HG02840 (cell line): ENCODE measurements at regions not wholly inside any gene's neighbourhood (a gene's known extent, or its start where the extent isn't known, plus 50 kb on each side); places are given as distances from the start of the nearest gene placed in this dataset.

ENCODE experiments used
- ATAC-seq: cut with Tn5 transposase; IDR thresholded peaks from one replicate; pipeline ENCODE4 v1.9.1; 2021; ENCODE audit warnings: mild to moderate bottlenecking, moderate library complexity, moderate number of reproducible peaks; ENCODE audit not compliant: unreplicated experiment, low FRiP score

- ATAC-seq = no peak
These were observed 655.1 kb upstream of the ADGRL3 start for GRCh38 chr4:60544981-60545380.

GRCh38 chr4:60562334-60562733 lies 637.8 kb upstream of the ADGRL3 start:
- ATAC-seq = no peak

DNA sequence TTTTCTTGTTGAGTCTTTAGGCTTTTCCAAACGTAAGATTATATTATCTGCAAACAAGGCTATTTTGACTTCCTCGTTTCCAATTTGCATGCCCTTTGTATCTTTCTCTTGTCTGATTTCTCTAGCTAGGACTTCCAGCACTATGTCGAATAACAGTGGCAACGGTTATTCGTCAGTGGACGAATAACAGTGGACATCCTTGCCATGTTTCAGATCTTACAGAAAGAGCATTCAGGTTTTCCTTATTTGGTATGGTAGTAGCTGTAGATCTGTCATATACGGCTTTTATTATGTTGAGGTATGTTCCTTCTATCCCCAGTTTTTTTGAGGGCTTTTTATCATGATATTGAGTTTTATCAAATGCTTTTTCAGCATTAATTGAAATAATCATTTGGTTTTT lies 634.6 kb upstream of the ADGRL3 start:
- no peak for ATAC-seq

GRCh38 chr4:60575336-60575735 lies 624.8 kb upstream of the ADGRL3 start:
- no peak for ATAC-seq

DNA sequence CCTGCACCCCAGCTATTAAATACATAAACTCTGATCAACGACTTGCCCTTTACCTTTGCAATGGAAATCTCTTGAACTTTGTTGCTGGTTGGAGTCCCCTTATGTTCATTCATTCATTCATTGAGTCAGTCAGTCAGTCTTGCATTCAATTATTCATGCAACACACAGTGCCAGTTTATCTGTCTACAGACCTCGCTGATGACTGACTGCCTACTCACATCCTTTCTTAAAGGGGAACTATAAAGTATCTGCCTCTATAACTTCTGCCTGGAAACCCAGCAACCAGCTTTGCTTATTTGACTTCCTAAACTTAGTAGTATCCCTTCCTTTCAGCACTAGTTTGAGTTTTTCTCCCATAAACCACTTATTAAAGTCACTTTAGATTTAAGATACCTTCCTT lies 620.8 kb upstream of the ADGRL3 start:
- no peak for ATAC-seq

- no peak for ATAC-seq
These were observed 618.1 kb upstream of the ADGRL3 start for GRCh38 chr4:60581919-60582536.

DNA sequence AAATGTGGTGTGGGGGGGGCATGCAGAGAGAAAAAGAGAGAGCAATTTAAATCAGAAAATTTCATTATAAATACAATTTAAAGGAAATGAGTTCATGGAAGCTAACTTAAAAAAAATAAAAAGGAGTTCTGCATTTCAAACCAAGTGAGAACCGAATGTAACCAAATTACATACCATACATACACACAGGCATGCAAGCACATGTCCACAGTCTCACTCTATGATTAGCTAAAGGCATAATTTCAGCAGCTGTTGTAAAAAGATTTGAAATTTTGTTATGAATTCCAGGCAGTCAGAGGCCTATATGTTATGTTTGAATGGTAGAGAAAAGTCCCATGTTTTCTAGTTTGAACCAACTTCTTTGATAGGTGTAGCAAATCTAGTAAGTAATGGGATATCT lies 611.6 kb upstream of the ADGRL3 start:
- ATAC-seq = no peak

DNA sequence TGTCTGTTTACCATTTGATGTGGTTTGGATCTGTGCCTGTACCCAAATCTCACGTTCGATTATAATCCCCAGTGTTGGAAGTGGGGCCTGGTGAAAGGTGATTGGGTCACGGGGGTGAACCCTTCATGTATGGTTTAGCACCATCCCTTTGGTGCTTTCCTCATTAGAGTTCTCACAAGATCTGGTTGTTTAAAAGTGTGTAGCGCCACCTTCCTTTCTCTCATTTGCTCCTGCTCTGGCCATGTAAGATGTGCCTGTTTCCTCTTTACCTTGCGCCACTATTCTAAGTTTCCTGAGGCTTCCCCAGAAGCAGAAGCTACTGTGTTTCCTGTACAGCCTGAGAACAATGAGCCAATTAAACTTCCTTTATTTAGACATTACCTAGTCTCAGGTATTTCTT lies 610.7 kb upstream of the ADGRL3 start:
- ATAC-seq = no peak

DNA sequence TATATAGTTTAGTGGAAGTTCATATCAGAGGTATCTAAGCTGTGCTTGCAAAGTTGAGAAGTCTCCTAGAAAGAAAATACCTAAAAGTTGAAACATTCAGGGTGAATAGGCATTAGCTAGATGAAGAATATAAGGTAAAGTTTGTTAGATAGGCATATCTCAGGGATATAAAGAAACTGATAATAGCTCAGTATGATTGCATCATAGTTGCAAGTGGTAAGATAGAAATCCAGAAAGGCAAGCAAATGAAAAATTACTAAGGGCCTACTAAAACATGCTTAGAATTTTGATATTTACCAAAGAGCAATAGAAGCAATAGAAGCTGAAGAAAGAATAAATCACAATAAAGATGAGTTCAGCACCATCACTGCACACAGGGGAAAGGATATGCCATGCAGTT lies 610.0 kb upstream of the ADGRL3 start:
- ATAC-seq = no peak

GRCh38 chr4:60605646-60606354 lies 594.3 kb upstream of the ADGRL3 start:
- no peak for ATAC-seq

DNA sequence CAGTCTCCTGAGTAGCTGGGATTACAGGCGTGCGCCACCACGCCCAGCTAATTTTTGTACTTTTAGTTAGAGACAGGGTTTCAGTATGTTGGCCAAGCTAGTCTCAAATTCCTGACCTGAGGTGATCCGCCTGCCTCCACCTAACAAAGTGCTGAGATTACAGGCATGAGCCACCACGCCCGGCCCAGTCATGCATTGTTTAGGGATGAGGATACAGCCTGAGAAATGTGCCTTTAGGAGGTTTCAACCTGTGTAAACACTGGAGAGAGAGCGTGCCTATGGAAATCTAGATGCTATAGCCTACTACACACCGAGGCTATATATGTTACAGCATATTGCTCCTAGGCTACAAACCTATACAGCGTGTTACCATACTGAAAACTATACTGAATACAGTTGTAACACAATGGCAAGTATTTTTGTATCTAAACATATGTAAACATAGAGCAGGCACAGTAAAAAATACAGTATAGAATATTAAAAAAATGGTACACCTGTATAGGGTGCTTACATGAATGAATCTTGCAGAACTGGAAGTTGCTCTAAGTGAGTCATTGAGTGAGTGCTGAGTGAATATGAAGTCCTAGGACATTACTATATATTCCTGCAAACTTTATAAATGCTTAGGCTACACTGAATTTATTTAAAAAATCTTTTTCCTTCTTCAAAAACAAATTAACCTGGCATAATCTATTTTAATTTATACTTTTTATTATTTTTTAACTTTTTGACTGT lies 588.2 kb upstream of the ADGRL3 start:
- ATAC-seq = no peak

DNA sequence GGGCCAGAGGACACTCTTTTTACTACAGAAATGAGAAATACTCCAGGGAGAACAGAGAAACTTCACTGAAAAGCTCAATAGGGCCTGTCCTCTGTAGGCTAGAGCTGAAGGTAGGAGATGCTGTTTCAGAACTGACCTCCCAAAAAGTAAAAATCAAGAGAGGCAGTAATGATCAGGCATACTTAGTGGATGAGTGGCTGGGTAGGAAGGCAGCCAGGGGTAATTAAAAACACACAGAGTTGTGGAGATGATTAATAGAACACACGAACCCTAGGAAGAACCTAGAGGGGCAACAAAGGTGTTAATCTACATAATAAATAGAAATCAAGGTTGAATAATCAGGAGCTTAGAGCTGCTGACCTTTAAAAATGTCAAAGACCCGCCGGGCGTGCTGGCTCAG lies 582.4 kb upstream of the ADGRL3 start:
- no peak for ATAC-seq

DNA sequence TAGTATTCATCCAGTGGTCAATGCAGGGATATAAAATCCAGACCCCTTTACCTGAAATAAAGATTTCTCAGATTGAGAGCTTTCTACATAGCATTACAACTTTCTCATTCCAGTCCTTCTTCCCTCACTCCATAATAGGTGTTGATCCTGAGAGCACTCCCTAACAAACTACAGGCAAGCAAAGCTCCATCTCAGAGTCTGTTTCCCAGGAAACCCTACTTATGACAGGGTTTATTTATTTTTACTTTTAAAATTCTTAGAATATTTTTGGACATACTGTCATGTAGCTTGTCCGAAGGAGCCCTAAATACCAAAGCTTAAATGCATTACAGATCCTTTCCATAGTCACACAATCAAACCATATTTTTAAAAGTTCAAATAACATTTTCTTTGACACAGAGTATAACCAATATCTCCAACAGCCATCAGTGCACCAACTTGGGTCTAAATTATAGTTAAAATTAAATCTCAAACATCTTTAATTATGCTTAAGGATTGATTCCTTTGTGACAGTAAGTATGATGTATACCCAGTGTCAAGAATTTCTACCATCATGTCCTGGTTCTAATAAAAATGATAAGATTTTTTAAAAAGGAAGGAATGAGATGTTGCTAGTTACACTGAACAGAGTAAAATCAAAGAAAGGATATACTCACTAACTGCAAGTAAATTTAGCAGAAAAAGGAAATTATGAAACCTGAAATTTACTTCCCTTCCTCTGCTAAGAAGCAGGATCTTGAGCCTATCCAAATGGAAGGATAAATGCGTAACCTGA lies 580.4 kb upstream of the ADGRL3 start:
- no peak for ATAC-seq

DNA sequence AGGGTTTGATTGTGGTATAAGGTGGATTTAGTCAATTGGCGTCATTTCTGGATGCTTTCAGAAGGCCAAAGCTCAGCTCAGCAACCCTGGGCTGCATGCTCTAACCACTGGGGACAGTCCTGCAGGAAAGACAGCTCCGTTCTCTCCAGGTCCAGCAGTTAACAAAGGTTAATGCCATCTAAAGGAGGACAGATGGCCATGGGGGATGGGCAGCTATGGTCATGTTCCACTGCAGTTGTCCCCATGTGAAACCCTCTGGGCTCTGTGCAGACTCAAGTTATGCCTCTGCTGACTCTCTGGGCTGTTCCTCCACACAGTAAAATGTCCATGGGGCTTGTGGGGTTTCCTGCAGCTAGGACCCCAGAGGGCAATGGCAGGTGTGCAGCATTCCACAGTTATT lies 562.1 kb upstream of the ADGRL3 start:
- ATAC-seq = no peak

DNA sequence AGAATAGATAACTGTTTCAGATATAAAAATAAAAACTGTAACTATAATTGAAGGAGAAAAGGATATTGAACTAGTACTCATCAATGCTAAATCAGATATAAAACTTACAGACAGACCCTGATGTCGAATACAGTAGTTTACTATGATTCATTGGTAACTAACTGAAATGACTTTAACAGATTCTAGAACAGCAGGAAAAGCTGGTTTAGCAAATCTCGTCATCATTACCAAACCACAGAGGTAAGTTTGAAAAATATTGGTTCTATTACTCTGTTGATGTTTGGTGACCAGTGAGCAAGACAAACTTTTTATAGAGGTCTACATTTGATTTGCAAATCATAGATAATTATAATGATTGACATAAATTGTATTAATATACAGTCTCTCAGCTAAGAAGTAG lies 551.4 kb upstream of the ADGRL3 start:
- ATAC-seq = no peak

DNA sequence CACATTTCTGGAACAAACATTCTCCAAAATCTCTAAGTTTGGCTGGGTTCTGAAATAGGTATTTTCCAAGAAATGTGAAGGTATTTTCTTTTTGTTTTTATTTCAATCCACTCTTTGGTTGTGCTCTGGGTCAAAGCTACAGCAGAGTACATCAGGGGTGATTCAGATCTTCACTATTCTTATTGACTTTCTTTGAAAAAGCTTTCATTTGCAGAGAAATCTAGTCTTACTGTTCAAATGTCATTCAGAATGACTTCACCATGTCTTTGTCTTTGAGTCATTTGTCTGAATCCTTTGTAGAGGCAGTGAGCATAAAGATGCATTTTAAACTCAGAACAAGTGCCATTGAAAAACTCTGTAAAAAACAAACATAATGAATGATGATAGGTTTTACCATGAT lies 547.2 kb upstream of the ADGRL3 start:
- no peak for ATAC-seq

DNA sequence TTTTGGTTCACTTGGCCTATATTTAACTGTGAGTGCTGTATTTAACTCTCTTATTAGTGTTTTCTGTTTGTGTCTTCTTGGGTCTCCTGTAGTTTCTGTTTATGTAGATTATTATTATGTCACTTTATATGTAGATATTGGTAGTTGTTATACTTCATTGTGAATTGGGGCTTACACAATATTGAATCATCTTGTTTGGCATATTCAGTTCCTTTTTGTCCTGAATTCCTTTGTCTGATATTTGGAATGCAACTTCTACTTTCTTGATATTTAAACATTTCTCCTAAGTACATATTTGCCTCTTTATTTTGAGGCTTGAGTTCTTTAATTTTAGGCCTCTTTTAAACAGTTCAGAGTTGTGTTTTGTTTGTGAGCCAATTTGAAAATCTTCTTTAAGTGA lies 544.8 kb upstream of the ADGRL3 start:
- no peak for ATAC-seq

GRCh38 chr4:60656171-60656570 lies 544.0 kb upstream of the ADGRL3 start:
- no peak for ATAC-seq

DNA sequence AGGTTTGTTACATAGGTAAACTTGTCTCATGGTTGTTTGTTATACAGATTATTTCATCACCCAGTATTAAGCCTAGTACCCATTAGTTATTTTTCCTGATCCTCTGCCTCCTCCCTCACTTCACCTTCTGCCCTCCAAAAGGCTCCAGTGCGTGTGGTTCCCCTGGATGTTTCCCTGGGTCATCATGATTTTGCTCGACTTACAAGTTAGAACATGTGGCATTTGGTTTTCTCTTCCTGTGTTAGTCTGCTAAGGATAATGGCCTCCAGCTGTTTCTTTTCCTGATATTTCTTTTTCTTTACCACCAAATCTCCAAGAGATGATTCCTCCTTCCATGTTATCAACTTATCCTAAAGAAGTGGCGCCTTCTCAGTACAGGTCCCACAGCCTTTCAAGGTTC lies 543.1 kb upstream of the ADGRL3 start:
- no peak for ATAC-seq

- ATAC-seq = no peak
These were observed 542.3 kb upstream of the ADGRL3 start for GRCh38 chr4:60657807-60658206.

GRCh38 chr4:60663769-60664168 lies 536.4 kb upstream of the ADGRL3 start:
- no peak for ATAC-seq
